ENCODE measurements at regions not wholly inside any gene's neighbourhood (a gene's known extent, or its start where the extent isn't known, plus 50 kb on each side); places are given as distances from the start of the nearest gene placed in this dataset.

DNA sequence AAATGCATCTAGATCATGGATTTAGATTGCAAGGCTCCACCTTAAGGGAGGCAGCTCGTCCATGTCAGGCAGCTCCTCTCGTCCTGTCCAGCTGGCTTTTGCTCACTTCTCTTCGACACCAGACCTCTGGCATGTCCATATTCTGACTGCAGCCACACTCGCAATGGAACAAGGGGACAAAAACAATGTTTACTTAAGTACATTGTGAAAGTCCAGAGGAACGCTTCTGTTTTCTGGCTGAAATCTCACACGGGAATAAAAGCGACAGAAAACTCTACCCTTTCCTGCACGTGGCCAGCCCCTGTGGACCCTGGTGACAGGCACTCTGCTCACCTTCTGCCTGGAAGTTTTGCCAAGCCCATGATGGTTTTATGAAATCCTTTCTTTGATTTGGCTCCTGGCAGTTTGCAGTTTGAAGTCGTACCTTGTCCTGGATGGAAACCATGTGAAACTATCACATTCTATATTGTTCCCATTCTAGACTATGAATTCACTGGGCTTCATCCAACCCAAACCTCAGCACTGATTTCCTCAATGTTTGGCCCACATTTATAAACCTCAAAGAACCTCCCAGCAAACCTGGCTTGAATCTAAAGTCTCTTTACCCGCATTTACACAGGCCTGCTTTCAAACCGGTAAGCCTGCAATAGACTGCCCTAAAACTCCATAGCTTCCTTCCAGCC lies 134.3 kb upstream of the PIEZO2 start:
- no peak overlapping the region for H3K27ac Mint-ChIP-seq (ENCODE audit: low read depth, unreplicated experiment)
- no TSS peak for BruUV-seq (replicated peaks)
- H3K36me3 Mint-ChIP-seq (ENCODE audit: insufficient read depth, unreplicated experiment) = no peaks in the 10 kb centered on the region
- H3K9me3 Mint-ChIP-seq (ENCODE audit: unreplicated experiment) = peaks cover 7% of the 10 kb centered on the region
- TF ChIP-seq CTCF (IDR thresholded peaks at IDR 0.05; ENCODE audit: unreplicated experiment) = no peak
- no peak for DNase-seq (ENCODE audit: unreplicated experiment)
- H3K4me3 Mint-ChIP-seq (ENCODE audit: unreplicated experiment) = no peak overlapping the region
- intact Hi-C loops (cut with micrococcal nuclease) = no loop called here
- ChIA-PET CTCF (interaction anchor here (0.9 kb wide), 1 partner anchor 25 kb away, joined by 4 read pairs; no protein-coding TSS in a partner anchor), POLR2A (interaction anchor here (0.7 kb wide), 1 partner anchor 119 kb away, joined by 3 read pairs; no protein-coding TSS in a partner anchor)
- H3K27me3 Mint-ChIP-seq (ENCODE audit: insufficient read depth, unreplicated experiment) = peaks cover 3% of the 10 kb centered on the region
- no peaks in the 10 kb centered on the region for H3K4me1 Mint-ChIP-seq (ENCODE audit: insufficient read depth, unreplicated experiment)

- no TSS peak for BruUV-seq (replicated peaks)
- Mint-ChIP-seq H3K4me1 (ENCODE audit: insufficient read depth, unreplicated experiment) (no peaks in the 10 kb centered on the region), H3K4me3 (ENCODE audit: unreplicated experiment) (no peak overlapping the region), H3K36me3 (ENCODE audit: insufficient read depth, unreplicated experiment) (no peaks in the 10 kb centered on the region), H3K27me3 (ENCODE audit: insufficient read depth, unreplicated experiment) (peaks cover 13% of the 10 kb centered on the region), H3K27ac (ENCODE audit: low read depth, unreplicated experiment) (no peak overlapping the region), H3K9me3 (ENCODE audit: unreplicated experiment) (peaks cover 7% of the 10 kb centered on the region)
- TF ChIP-seq CTCF (IDR thresholded peaks at IDR 0.05; ENCODE audit: unreplicated experiment) = no peak
- POLR2A ChIA-PET = no interaction called here
- intact Hi-C loops (cut with micrococcal nuclease) = no loop called here
- CTCF ChIA-PET = interaction anchor here (0.7 kb wide), 1 partner anchor 249 kb away, joined by 3 read pairs; no protein-coding TSS in a partner anchor
- DNase-seq (ENCODE audit: unreplicated experiment) = no peak
Observed at GRCh38 chr18:11279461-11279860, 130.1 kb upstream of the PIEZO2 start.

DNA sequence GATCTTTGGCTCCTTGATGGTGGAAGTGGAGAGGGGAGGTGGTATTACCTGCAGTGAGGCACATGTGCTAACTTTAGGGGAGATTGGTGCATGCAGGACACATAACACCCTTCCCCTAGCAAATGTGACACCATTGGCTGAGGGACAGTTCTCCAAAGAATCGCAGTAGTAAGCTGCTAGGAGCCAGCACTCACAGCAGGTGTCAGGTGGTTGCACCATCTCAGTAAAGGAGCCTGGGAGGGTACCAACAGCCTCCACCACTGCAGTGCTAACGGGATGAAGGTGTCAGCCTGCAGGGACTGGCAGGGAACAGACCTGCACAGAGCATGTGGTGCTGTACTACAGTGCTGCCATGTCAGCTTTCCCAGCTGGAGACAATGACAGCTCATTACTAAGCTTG lies 127.3 kb upstream of the PIEZO2 start:
- Mint-ChIP-seq H3K9me3 (ENCODE audit: unreplicated experiment) (peaks cover 7% of the 10 kb centered on the region), H3K27me3 (ENCODE audit: insufficient read depth, unreplicated experiment) (peaks cover 13% of the 10 kb centered on the region), H3K4me1 (ENCODE audit: insufficient read depth, unreplicated experiment) (no peaks in the 10 kb centered on the region), H3K4me3 (ENCODE audit: unreplicated experiment) (no peak overlapping the region), H3K27ac (ENCODE audit: low read depth, unreplicated experiment) (no peak overlapping the region), H3K36me3 (ENCODE audit: insufficient read depth, unreplicated experiment) (no peaks in the 10 kb centered on the region)
- ChIA-PET CTCF (interaction anchor here (0.6 kb wide), 1 partner anchor 240 kb away, joined by 3 read pairs; no protein-coding TSS in a partner anchor), POLR2A (no interaction called here)
- TF ChIP-seq CTCF (IDR thresholded peaks at IDR 0.05; ENCODE audit: unreplicated experiment) = no peak
- intact Hi-C loops (cut with micrococcal nuclease) = no loop called here
- no TSS peak for BruUV-seq (replicated peaks)
- no peak for DNase-seq (ENCODE audit: unreplicated experiment)

GRCh38 chr18:11274144-11274794 lies 124.9 kb upstream of the PIEZO2 start:
- no peak for TF ChIP-seq CTCF (IDR thresholded peaks at IDR 0.05; ENCODE audit: unreplicated experiment)
- DNase-seq (ENCODE audit: unreplicated experiment) = no peak
- CTCF ChIA-PET = interaction anchor here (0.6 to 1.4 kb wide), 4 partner anchors 12 to 254 kb away, joined by 3 to 4 read pairs (median 3); no protein-coding TSS in a partner anchor
- Mint-ChIP-seq H3K36me3 (ENCODE audit: insufficient read depth, unreplicated experiment) (no peaks in the 10 kb centered on the region), H3K4me1 (ENCODE audit: insufficient read depth, unreplicated experiment) (no peaks in the 10 kb centered on the region), H3K27ac (ENCODE audit: low read depth, unreplicated experiment) (no peak overlapping the region), H3K9me3 (ENCODE audit: unreplicated experiment) (no peaks in the 10 kb centered on the region), H3K4me3 (ENCODE audit: unreplicated experiment) (no peak overlapping the region), H3K27me3 (ENCODE audit: insufficient read depth, unreplicated experiment) (peaks cover 13% of the 10 kb centered on the region)
- intact Hi-C loops (cut with micrococcal nuclease) = no loop called here
- BruUV-seq (replicated peaks) = no TSS peak
- POLR2A ChIA-PET = no interaction called here

Data from MCF 10A (cell line).